COLO829 (cell line): ENCODE measurements at regions not wholly inside any gene's neighbourhood (a gene's known extent, or its start where the extent isn't known, plus 50 kb on each side); places are given as distances from the start of the nearest gene placed in this dataset.
A peak's percentile ranks its signal among the peaks of the same experiment; 100 is the strongest.

Experiments
- DNase-seq: peaks from one replicate; pipeline ENCODE4 v3.0.0; 2012; ENCODE audit warnings: low spot score

DNA sequence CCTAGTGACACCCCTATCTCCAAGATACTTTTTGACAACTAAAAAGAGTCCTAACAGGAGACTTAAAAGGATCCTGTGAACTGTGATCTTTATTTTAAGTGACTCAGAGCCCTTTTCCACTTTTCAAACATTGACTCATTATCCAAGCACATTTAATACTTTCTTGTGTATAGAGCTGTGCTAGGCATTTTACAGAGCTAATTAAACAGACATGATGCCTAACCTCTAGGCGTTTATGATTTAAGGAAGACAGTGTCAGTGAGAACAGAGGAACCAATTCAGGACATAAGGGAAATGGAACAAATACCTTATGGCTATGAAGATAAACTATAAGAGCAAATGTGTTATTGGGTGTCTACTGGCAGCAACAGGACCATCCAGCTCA, 282.6 kb downstream of the TPBG start:
- DNase-seq: no peak

- DNase-seq: no peak
Measured at GRCh38 chr6:82651845-82652335, 288.3 kb downstream of the TPBG start.

DNA sequence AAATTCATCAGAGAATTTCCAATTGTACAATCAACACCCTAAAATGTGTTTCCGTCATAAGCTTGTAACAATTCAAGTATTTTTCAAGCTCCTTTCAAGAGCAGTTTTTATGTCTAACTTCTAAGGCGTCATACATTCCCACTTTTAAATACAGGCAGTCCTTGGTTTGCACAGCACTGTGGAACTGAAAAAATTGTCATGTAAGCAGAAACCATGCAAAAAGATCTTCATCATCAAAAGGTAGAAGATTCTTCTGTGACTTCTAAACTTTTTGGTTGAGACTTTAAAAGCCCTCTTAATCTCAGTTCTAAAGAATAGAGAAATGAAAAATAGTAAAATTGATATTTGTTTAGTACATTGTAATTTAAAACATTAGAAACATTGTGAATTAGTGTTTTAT, 315.6 kb downstream of the TPBG start:
- DNase-seq: no peak

- DNase-seq: peak; percentile 2
Measured at GRCh38 chr6:82680192-82680591, 316.6 kb downstream of the TPBG start.

GRCh38 chr6:82681119-82681714, 317.6 kb downstream of the TPBG start:
- peak; percentile 9 for DNase-seq

DNA sequence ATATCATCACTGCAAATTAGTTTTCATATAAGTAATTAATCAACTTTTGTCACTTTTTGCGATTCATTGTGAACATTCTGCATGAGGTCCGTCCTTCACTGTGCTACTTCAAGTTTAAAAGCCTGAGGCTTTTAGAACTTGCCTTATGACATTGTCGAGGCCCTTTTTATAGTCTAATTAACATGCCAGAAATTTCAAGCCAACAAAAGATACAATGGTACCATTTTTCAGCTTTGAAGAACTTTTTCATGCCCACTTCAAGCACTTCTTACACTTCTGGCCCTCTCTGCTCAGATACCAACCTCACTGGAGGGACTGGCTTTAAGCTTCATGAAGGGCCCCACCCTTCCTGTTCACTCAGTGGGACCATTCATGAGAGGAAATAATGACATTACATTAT, 323.1 kb downstream of the TPBG start:
- DNase-seq: peak; percentile 23

- DNase-seq: no peak
Measured at GRCh38 chr6:82687855-82688254, 324.2 kb downstream of the TPBG start.

DNA sequence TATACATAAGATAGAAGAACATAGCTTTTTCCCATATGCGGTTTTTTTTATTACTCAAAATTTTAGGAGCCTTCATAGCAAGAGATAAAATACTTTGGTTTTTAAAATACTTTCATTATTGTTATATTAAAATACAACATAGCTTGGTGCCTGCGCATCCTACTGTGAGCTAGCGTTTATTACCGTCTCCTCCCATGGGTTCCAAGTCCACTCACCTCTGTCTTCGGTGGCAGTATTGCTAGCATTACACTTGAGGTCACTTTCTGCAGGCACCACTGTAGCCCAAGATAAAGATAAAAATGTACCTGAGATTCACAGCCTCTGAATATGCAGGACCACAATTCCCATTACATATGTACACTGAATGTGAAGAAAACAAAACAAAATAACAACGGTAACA, 326.7 kb downstream of the TPBG start:
- DNase-seq: no peak

GRCh38 chr6:82691997-82692396, 328.4 kb downstream of the TPBG start:
- peak; percentile 3 for DNase-seq

- no peak for DNase-seq
Measured at GRCh38 chr6:82693094-82693493, 329.5 kb downstream of the TPBG start.

- DNase-seq: no peak
Measured at GRCh38 chr6:82701341-82701740, 337.7 kb downstream of the TPBG start.

DNA sequence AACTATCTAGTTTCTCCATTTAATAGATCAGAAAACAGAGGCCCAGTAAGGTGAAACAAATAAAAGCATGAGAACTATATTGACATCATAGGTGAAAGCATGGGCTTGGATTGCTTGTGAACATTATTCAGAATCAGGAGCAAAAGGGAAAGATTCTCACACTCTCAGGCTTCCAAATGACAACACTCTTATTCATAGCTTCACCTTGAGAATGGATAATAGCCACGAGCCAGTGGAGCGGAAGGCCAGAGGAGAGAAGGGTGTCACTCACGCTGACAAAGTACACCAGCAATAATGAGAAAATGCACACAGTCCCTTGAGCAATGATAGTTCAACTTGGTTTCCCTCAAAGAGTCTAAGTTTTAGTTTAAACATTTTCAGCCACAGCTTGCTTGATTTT, 339.0 kb downstream of the TPBG start:
- no peak for DNase-seq

DNA sequence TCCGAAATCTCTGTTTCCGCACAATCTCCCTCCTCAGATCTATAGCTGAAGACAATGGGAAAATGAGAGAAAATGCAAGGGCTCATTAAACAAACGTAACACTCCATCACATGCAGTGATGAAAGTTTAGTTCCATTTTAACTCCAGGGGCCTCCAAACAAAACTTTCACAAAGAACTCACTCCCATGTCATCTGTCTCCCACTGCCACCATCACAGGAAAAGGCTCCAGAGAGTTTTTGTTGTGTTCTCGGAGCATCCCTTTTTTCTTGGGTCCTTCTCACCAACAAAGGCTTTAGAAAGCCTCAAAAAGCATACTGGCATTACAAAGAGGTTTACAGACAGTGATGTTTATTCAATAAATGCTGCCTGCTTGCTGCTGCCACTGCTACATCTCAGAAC, 339.6 kb downstream of the TPBG start:
- no peak for DNase-seq

- DNase-seq: peak; percentile 6
Measured at GRCh38 chr6:82704045-82704444, 340.4 kb downstream of the TPBG start.

- no peak for DNase-seq
Measured at GRCh38 chr6:82705579-82705978, 342.0 kb downstream of the TPBG start.

DNA sequence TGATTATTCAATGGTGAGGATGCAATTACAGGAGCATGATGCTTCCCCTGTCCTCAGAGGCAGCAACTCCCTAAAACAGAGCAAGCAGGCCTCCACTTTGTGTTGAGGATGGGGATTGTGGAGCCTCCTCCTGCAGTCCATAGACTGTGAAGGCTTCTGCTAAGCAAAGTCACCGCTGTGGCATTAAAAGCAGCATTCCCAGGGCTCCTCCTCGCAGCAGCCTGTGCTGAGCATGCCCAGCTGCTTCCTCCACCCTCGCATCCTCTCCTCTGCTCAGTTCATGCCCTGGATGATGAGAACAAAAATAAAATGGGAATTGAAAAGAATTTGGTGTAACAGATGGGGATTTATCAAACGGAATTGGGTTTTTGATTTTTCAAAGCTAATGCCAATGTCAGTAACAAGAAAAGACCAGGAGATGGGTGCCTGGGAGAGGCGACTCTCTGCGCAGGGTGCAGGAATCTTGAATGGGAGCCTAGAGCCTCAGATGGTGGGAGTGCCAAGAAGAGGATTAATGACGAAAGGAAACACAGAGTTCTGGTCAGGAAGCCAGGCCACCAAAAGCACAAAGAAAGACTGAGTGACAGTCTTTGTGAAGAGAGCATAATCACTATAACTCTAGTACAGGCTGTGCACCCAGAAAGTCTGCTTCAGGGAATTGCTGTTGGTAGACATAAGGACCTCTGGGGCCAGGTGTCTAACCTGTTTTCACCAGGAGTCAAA, 347.6 kb downstream of the TPBG start:
- no peak for DNase-seq

DNA sequence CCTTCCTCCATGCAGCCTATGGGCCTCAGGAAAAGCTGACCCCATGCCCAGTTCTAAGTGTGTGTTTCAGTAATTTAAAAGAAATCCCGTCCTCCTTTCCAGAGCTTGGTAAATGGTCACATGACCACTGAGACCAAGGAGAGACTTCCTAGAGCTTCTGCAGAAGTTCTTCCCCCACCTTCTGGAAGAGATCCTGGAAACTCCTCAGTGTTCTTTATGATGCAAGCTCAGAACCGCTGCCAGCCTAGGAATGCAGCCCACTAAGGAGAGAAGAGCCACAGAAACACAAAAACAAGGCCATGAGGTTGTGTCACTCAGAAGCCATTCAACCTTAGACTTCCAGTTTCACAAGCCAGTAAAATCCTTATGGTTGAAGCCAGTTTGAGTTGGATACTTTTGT, 348.4 kb downstream of the TPBG start:
- DNase-seq: no peak

DNA sequence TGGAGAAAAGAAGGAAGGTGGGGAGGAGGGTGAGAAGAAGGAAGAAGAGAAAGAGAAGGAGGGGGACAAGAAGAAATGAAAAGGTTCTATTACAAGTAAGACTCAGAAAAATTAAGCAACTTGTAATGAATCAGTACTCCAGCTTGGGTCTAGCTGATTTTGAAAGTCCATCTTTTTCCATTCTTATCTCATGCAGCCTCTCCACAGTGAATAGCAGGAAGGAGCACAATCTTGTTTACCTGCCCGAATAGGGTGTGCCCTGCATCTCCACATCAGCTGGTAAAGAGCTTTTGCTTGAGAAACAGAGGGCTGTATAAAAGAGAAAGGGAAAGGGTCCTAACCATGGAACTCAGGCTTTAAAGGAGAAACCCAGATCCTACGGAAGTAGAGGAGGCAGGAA, 348.8 kb downstream of the TPBG start:
- no peak for DNase-seq

DNA sequence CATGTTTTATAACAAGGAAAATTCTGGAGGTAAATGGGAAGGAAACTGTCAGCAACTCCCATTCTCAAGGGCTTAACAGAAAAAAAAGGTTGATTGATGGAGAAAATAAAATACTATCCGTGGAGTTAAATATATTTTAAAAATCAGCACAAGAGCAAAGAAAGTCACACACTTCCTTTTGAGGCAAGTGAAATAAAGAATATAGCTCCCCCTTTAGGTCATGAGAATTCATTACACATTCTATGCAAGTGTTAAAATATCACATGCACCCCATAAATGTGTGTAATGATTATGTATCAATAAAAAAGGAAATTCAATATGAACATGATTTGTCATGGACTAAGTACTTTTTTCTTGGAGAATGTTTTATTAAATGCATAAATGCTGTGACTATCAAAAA, 349.2 kb downstream of the TPBG start:
- DNase-seq: peak; percentile 38

DNA sequence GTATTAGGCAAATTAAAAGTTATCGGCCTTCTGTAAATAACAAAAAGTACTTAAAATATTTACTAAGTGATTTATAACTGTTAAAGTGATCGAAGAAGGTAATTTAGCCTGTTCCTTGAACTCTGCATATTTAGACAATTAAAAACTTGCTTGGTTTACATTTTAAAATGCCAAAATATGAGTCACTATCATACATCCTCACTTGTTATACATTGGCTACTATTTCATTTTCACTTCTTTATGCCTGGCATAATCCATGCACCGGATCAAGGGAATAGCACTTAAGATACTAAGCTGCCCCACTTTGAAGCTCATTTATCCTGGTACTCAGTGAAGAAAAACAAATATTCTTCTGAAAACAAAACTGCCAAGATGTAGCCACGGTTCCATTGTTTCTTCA, 344.6 kb downstream of the UBE3D start:
- DNase-seq: no peak

GRCh38 chr6:82735790-82736189, 329.9 kb downstream of the UBE3D start:
- DNase-seq: no peak

DNA sequence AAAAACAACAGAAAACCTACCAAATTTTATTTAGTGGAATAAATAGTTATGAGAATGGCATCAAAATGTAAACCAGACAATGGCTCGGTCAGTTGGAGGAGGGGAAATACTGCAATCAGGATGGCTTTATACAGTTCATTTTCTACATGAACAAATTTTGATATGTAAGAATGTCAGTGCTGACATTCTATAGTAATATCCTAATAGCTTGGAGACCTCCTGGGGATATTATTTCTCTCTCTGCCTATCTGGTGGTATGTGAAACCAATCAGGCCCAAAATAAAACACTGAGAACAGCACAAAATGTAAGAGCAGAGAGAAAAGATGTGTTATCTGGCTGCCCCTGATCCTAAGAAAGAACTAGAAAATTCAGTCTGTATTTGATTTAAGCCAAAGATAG, 327.7 kb downstream of the UBE3D start:
- DNase-seq: no peak

DNA sequence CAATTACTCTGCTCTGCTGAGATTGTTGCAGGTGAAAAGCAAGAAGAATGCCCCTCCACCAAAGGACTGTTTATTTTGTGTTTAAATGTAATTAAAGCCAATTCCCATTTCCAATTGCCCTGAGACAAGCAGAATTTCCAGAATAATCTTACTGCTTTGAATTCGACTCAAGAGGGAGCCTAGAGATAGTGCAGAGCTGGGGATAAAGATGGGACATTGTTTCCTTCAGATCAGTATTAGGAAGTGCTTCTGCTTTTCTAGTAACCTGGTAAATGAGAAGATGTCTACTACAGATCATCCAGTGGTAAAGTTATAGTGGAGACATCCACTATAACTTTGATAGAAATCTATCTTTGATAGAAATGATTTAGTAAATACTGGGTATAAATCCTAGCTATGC, 326.9 kb downstream of the UBE3D start:
- DNase-seq: no peak

DNA sequence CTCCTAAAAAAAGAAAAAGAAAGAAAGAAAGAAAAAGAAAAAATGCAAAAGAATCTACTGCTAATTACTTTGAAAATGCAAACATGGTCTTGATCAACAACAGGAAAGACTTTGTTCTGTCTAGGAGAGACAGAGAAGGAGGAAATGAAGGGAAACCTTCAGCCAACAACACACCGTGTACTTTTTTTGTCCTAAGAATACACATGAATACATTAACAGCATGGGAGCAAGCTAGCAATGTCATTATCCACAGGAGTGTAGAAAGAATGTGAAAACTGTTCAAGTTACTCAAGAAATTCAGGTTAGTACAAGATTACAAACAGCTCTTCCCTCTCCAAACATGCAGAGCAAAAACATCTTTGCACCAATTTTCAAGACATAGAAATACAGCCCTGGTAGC, 326.3 kb downstream of the UBE3D start:
- no peak for DNase-seq
